ENCODE measurements at regions not wholly inside any gene's neighbourhood (a gene's known extent, or its start where the extent isn't known, plus 50 kb on each side); places are given as distances from the start of the nearest gene placed in this dataset.

- Histone ChIP-seq H3K9me3 (ENCODE audit: low read length) (no peaks in the 10 kb centered on the region), H3K4me1 (ENCODE audit: insufficient read depth, low read length, poor library complexity, severe bottlenecking) (no peaks in the 10 kb centered on the region), H3K36me3 (ENCODE audit: insufficient read depth, low read length) (no peaks in the 10 kb centered on the region), H4K20me1 (ENCODE audit: insufficient read depth, low read length) (no peaks in the 10 kb centered on the region), H3K27ac (ENCODE audit: low read depth, low read length, poor library complexity, severe bottlenecking) (no peak overlapping the region), H3K4me3 (ENCODE audit: low read depth, low read length, poor library complexity, severe bottlenecking) (no peak overlapping the region), H3K9me2 (ENCODE audit: insufficient read depth, low read length) (no peaks in the 10 kb centered on the region), H2AFZ (ENCODE audit: low read length) (no peak overlapping the region), H3K79me2 (ENCODE audit: insufficient read depth, low read depth, low read length) (no peaks in the 10 kb centered on the region), H3K4me2 (ENCODE audit: low read length) (no peak overlapping the region)
- ChIA-PET POLR2A (interaction anchor here (0.7 to 1.3 kb wide), 2 partner anchors 11 to 299 kb away, joined by 3 read pairs; no protein-coding TSS in a partner anchor), CTCF (ENCODE audit: unreplicated experiment) (no interaction called here)
- no peak for DNase-seq (ENCODE audit: low spot score)
- intact Hi-C loops (cut with micrococcal nuclease; ENCODE audit: unreplicated experiment): no loop called here
- no TSS peak for BruUV-seq (replicated peaks)
- TF ChIP-seq CTCF (conservative IDR thresholded peaks at IDR 0.05; ENCODE audit: low read length) (no peak), EZH2phosphoT487 (IDR thresholded peaks at IDR 0.05; ENCODE audit: borderline replicate concordance, low read depth, low read length) (no peak)
Measured at GRCh38 chr1:192061556-192061955, 96.7 kb upstream of the RGS18 start.

GRCh38 chr1:192065087-192065486 lies 93.2 kb upstream of the RGS18 start:
- Histone ChIP-seq H3K4me1 (ENCODE audit: insufficient read depth, low read length, poor library complexity, severe bottlenecking) (no peaks in the 10 kb centered on the region), H3K4me2 (ENCODE audit: low read length) (no peak overlapping the region), H3K4me3 (ENCODE audit: low read depth, low read length, poor library complexity, severe bottlenecking) (no peak overlapping the region), H2AFZ (ENCODE audit: low read length) (no peak overlapping the region), H3K27ac (ENCODE audit: low read depth, low read length, poor library complexity, severe bottlenecking) (no peak overlapping the region), H3K79me2 (ENCODE audit: insufficient read depth, low read depth, low read length) (no peaks in the 10 kb centered on the region), H4K20me1 (ENCODE audit: insufficient read depth, low read length) (no peaks in the 10 kb centered on the region), H3K9me2 (ENCODE audit: insufficient read depth, low read length) (no peaks in the 10 kb centered on the region), H3K36me3 (ENCODE audit: insufficient read depth, low read length) (no peaks in the 10 kb centered on the region), H3K9me3 (ENCODE audit: low read length) (no peaks in the 10 kb centered on the region)
- intact Hi-C loops (cut with micrococcal nuclease; ENCODE audit: unreplicated experiment): no loop called here
- ChIA-PET CTCF (ENCODE audit: unreplicated experiment) (no interaction called here), POLR2A (interaction anchor here (0.9 kb wide), 1 partner anchor 12 kb away, joined by 3 read pairs; no protein-coding TSS in a partner anchor)
- BruUV-seq (replicated peaks): no TSS peak
- TF ChIP-seq CTCF (conservative IDR thresholded peaks at IDR 0.05; ENCODE audit: low read length): no peak
- TF ChIP-seq EZH2phosphoT487 (IDR thresholded peaks at IDR 0.05; ENCODE audit: borderline replicate concordance, low read depth, low read length): no peak
- DNase-seq (ENCODE audit: low spot score): no peak

DNA sequence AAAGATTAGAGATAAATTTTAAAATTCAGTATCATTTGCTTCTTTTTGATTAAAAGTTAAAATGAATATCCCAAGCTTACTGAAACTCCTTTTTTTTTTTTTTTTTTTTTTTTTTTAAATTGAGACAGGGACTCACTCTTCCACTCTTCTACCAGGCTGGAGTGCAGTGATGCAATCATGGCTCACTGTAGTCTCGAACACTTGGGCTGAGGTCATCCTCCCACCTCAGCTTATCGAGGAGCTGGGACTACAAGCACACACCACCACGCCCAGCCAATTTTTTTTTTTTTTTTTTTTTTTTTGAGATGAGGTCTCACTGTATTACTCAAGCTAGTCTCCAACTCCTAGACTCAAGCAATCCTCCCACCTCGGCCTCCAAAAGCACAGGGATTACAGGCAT lies 92.1 kb upstream of the RGS18 start:
- DNase-seq (ENCODE audit: low spot score): no peak
- CTCF ChIA-PET (ENCODE audit: unreplicated experiment): no interaction called here
- Histone ChIP-seq H3K4me2 (ENCODE audit: low read length) (no peak overlapping the region), H3K79me2 (ENCODE audit: insufficient read depth, low read depth, low read length) (no peaks in the 10 kb centered on the region), H2AFZ (ENCODE audit: low read length) (no peak overlapping the region), H3K27ac (ENCODE audit: low read depth, low read length, poor library complexity, severe bottlenecking) (no peak overlapping the region), H3K4me1 (ENCODE audit: insufficient read depth, low read length, poor library complexity, severe bottlenecking) (no peaks in the 10 kb centered on the region), H3K9me2 (ENCODE audit: insufficient read depth, low read length) (no peaks in the 10 kb centered on the region), H3K9me3 (ENCODE audit: low read length) (no peaks in the 10 kb centered on the region), H3K4me3 (ENCODE audit: low read depth, low read length, poor library complexity, severe bottlenecking) (no peak overlapping the region), H3K36me3 (ENCODE audit: insufficient read depth, low read length) (no peaks in the 10 kb centered on the region), H4K20me1 (ENCODE audit: insufficient read depth, low read length) (no peaks in the 10 kb centered on the region)
- intact Hi-C loops (cut with micrococcal nuclease; ENCODE audit: unreplicated experiment): no loop called here
- no TSS peak for BruUV-seq (replicated peaks)
- no peak for TF ChIP-seq EZH2phosphoT487 (IDR thresholded peaks at IDR 0.05; ENCODE audit: borderline replicate concordance, low read depth, low read length)
- TF ChIP-seq CTCF (conservative IDR thresholded peaks at IDR 0.05; ENCODE audit: low read length): no peak
- POLR2A ChIA-PET: interaction anchor here (0.6 to 0.9 kb wide), 5 partner anchors 19 to 690 kb away, joined by 3 to 12 read pairs (median 5); no protein-coding TSS in a partner anchor

Data from OCI-LY7 (cell line).